ENCODE measurements at regions not wholly inside any gene's neighbourhood (a gene's known extent, or its start where the extent isn't known, plus 50 kb on each side); places are given as distances from the start of the nearest gene placed in this dataset.

GRCh38 chr1:163974120-163974519, 584.9 kb upstream of the PBX1 start:
- H3K4me1 ChIP-seq: no peaks in the 10 kb centered on the region
- 48% methylated on average over 2 of the region's 2 CpGs for WGBS
- no peaks in the 10 kb centered on the region for H3K9me3 ChIP-seq
- intact Hi-C loops (cut with DNase I): no loop called here
- no peak for DNase-seq (ENCODE audit: extremely low spot score)
- no peak overlapping the region for H3K4me3 ChIP-seq
- TF ChIP-seq EP300 (IDR thresholded peaks at IDR 0.05) (no peak), POLR2AphosphoS5 (IDR thresholded peaks at IDR 0.05) (no peak), CTCF (IDR thresholded peaks at IDR 0.05) (no peak), POLR2A (IDR thresholded peaks at IDR 0.05; ENCODE audit: low read depth) (no peak)
- no peaks in the 10 kb centered on the region for H3K36me3 ChIP-seq
- H3K27me3 ChIP-seq: no peaks in the 10 kb centered on the region
- no peak overlapping the region for H3K27ac ChIP-seq (replicated peaks in 1 of 4)

GRCh38 chr1:163980394-163980793, 578.6 kb upstream of the PBX1 start:
- Histone ChIP-seq H3K36me3 (no peaks in the 10 kb centered on the region), H3K27me3 (no peaks in the 10 kb centered on the region), H3K4me3 (no peak overlapping the region), H3K9me3 (no peaks in the 10 kb centered on the region), H3K4me1 (no peaks in the 10 kb centered on the region), H3K27ac (replicated peaks in 1 of 4) (no peak overlapping the region)
- intact Hi-C loops (cut with DNase I): no loop called here
- TF ChIP-seq EP300 (IDR thresholded peaks at IDR 0.05): no peak
- no peak for TF ChIP-seq CTCF (IDR thresholded peaks at IDR 0.05)
- TF ChIP-seq POLR2AphosphoS5 (IDR thresholded peaks at IDR 0.05): no peak
- no peak for TF ChIP-seq POLR2A (IDR thresholded peaks at IDR 0.05; ENCODE audit: low read depth)
- DNase-seq (ENCODE audit: extremely low spot score): no peak
- WGBS: 42% methylated on average over 1 of the region's 1 CpG

- H3K36me3 ChIP-seq: no peaks in the 10 kb centered on the region
Measured at GRCh38 chr1:163981500-163982030, 577.4 kb upstream of the PBX1 start.

GRCh38 chr1:163983097-163983496, 575.9 kb upstream of the PBX1 start:
- TF ChIP-seq POLR2AphosphoS5 (IDR thresholded peaks at IDR 0.05) (no peak), EP300 (IDR thresholded peaks at IDR 0.05) (no peak), POLR2A (IDR thresholded peaks at IDR 0.05; ENCODE audit: low read depth) (no peak), CTCF (IDR thresholded peaks at IDR 0.05) (no peak)
- H3K4me3 ChIP-seq: no peak overlapping the region
- 89% methylated on average over 2 of the region's 2 CpGs for whole genome bisulfite sequencing
- H3K27me3 ChIP-seq: no peaks in the 10 kb centered on the region
- no peaks in the 10 kb centered on the region for H3K36me3 ChIP-seq
- H3K9me3 ChIP-seq: no peaks in the 10 kb centered on the region
- H3K27ac ChIP-seq (replicated peaks in 1 of 4): no peak overlapping the region
- intact Hi-C loops (cut with DNase I): no loop called here
- no peak for DNase-seq (ENCODE audit: extremely low spot score)
- H3K4me1 ChIP-seq: no peaks in the 10 kb centered on the region

More at GRCh38 chr1:163981500-163982030, 577.4 kb upstream of the PBX1 start:
- H3K9me3 ChIP-seq: no peaks in the 10 kb centered on the region
- WGBS: 58% methylated on average over 2 of the region's 2 CpGs
- DNase-seq (ENCODE audit: extremely low spot score): no peak
- no peak overlapping the region for H3K4me3 ChIP-seq
- TF ChIP-seq EP300 (IDR thresholded peaks at IDR 0.05): no peak
- TF ChIP-seq POLR2AphosphoS5 (IDR thresholded peaks at IDR 0.05): no peak
- no peak for TF ChIP-seq POLR2A (IDR thresholded peaks at IDR 0.05; ENCODE audit: low read depth)
- no peak for TF ChIP-seq CTCF (IDR thresholded peaks at IDR 0.05)
- H3K27me3 ChIP-seq: no peaks in the 10 kb centered on the region
- H3K27ac ChIP-seq (replicated peaks in 1 of 4): no peak overlapping the region
- no peaks in the 10 kb centered on the region for H3K4me1 ChIP-seq
- intact Hi-C loops (cut with DNase I): no loop called here

GRCh38 chr1:163985700-163986099, 573.3 kb upstream of the PBX1 start:
- H3K27me3 ChIP-seq: no peaks in the 10 kb centered on the region
- no peaks in the 10 kb centered on the region for H3K36me3 ChIP-seq
- no peak for DNase-seq (ENCODE audit: extremely low spot score)
- no peak overlapping the region for H3K4me3 ChIP-seq
- H3K4me1 ChIP-seq: no peaks in the 10 kb centered on the region
- intact Hi-C loops (cut with DNase I): no loop called here
- WGBS: 88% methylated on average over 3 of the region's 3 CpGs
- no peak for TF ChIP-seq POLR2AphosphoS5 (IDR thresholded peaks at IDR 0.05)
- no peak for TF ChIP-seq EP300 (IDR thresholded peaks at IDR 0.05)
- H3K9me3 ChIP-seq: no peaks in the 10 kb centered on the region
- no peak overlapping the region for H3K27ac ChIP-seq (replicated peaks in 1 of 4)
